ENCODE measurements at regions not wholly inside any gene's neighbourhood (a gene's known extent, or its start where the extent isn't known, plus 50 kb on each side); places are given as distances from the start of the nearest gene placed in this dataset.

- H3K36me3 ChIP-seq (ENCODE audit: insufficient read depth, low read length) = no peaks in the 10 kb centered on the region
- no peak for DNase-seq (ENCODE audit: low spot score)
- no peaks in the 10 kb centered on the region for H3K4me1 ChIP-seq (ENCODE audit: insufficient read depth, low read length, poor library complexity, severe bottlenecking)
- BruUV-seq (replicated peaks) = no TSS peak
- no peak overlapping the region for H3K4me2 ChIP-seq (ENCODE audit: low read length)
- intact Hi-C loops (cut with micrococcal nuclease; ENCODE audit: unreplicated experiment) = no loop called here
- H3K4me3 ChIP-seq (ENCODE audit: low read depth, low read length, poor library complexity, severe bottlenecking) = no peak overlapping the region
- no peaks in the 10 kb centered on the region for H4K20me1 ChIP-seq (ENCODE audit: insufficient read depth, low read length)
- no peak for TF ChIP-seq EZH2phosphoT487 (IDR thresholded peaks at IDR 0.05; ENCODE audit: borderline replicate concordance, low read depth, low read length)
- POLR2A ChIA-PET = no interaction called here
- no peaks in the 10 kb centered on the region for H3K9me2 ChIP-seq (ENCODE audit: insufficient read depth, low read length)
- H3K27ac ChIP-seq (ENCODE audit: low read depth, low read length, poor library complexity, severe bottlenecking) = no peak overlapping the region
- CTCF ChIA-PET (ENCODE audit: unreplicated experiment) = no interaction called here
- no peak overlapping the region for H2AFZ ChIP-seq (ENCODE audit: low read length)
- no peaks in the 10 kb centered on the region for H3K9me3 ChIP-seq (ENCODE audit: low read length)
- no peaks in the 10 kb centered on the region for H3K79me2 ChIP-seq (ENCODE audit: insufficient read depth, low read depth, low read length)
Observed at GRCh38 chr6:101203664-101204063, 189.8 kb upstream of the GRIK2 start.

GRCh38 chr6:101208152-101208551 lies 185.4 kb upstream of the GRIK2 start:
- no peaks in the 10 kb centered on the region for H4K20me1 ChIP-seq (ENCODE audit: insufficient read depth, low read length)
- CTCF ChIA-PET (ENCODE audit: unreplicated experiment) = no interaction called here
- H3K27ac ChIP-seq (ENCODE audit: low read depth, low read length, poor library complexity, severe bottlenecking) = no peak overlapping the region
- no peaks in the 10 kb centered on the region for H3K9me3 ChIP-seq (ENCODE audit: low read length)
- no peak overlapping the region for H2AFZ ChIP-seq (ENCODE audit: low read length)
- no peak for TF ChIP-seq CTCF (conservative IDR thresholded peaks at IDR 0.05; ENCODE audit: low read length)
- POLR2A ChIA-PET = interaction anchor here (0.6 to 1.0 kb wide), 4 partner anchors 30 to 302 kb away, joined by 3 to 4 read pairs (median 3); no protein-coding TSS in a partner anchor
- H3K4me1 ChIP-seq (ENCODE audit: insufficient read depth, low read length, poor library complexity, severe bottlenecking) = no peaks in the 10 kb centered on the region
- no peak overlapping the region for H3K4me3 ChIP-seq (ENCODE audit: low read depth, low read length, poor library complexity, severe bottlenecking)
- no peaks in the 10 kb centered on the region for H3K79me2 ChIP-seq (ENCODE audit: insufficient read depth, low read depth, low read length)
- no TSS peak for BruUV-seq (replicated peaks)
- no peaks in the 10 kb centered on the region for H3K9me2 ChIP-seq (ENCODE audit: insufficient read depth, low read length)
- no peaks in the 10 kb centered on the region for H3K36me3 ChIP-seq (ENCODE audit: insufficient read depth, low read length)
- no peak for DNase-seq (ENCODE audit: low spot score)
- intact Hi-C loops (cut with micrococcal nuclease; ENCODE audit: unreplicated experiment) = no loop called here
- no peak overlapping the region for H3K4me2 ChIP-seq (ENCODE audit: low read length)

- BruUV-seq (replicated peaks) = no TSS peak
- Histone ChIP-seq H3K9me3 (ENCODE audit: low read length) (no peaks in the 10 kb centered on the region), H3K4me3 (ENCODE audit: low read depth, low read length, poor library complexity, severe bottlenecking) (no peak overlapping the region), H3K9me2 (ENCODE audit: insufficient read depth, low read length) (no peaks in the 10 kb centered on the region), H3K36me3 (ENCODE audit: insufficient read depth, low read length) (no peaks in the 10 kb centered on the region), H3K4me1 (ENCODE audit: insufficient read depth, low read length, poor library complexity, severe bottlenecking) (no peaks in the 10 kb centered on the region), H3K27ac (ENCODE audit: low read depth, low read length, poor library complexity, severe bottlenecking) (no peak overlapping the region), H4K20me1 (ENCODE audit: insufficient read depth, low read length) (no peaks in the 10 kb centered on the region), H3K79me2 (ENCODE audit: insufficient read depth, low read depth, low read length) (no peaks in the 10 kb centered on the region), H3K4me2 (ENCODE audit: low read length) (no peak overlapping the region), H2AFZ (ENCODE audit: low read length) (no peak overlapping the region)
- no peak for TF ChIP-seq EZH2phosphoT487 (IDR thresholded peaks at IDR 0.05; ENCODE audit: borderline replicate concordance, low read depth, low read length)
- no peak for TF ChIP-seq CTCF (conservative IDR thresholded peaks at IDR 0.05; ENCODE audit: low read length)
- ChIA-PET POLR2A (no interaction called here), CTCF (ENCODE audit: unreplicated experiment) (no interaction called here)
- no peak for DNase-seq (ENCODE audit: low spot score)
- intact Hi-C loops (cut with micrococcal nuclease; ENCODE audit: unreplicated experiment) = no loop called here
Observed at GRCh38 chr6:101212640-101213039, 180.9 kb upstream of the GRIK2 start.

Data from OCI-LY7 (cell line).